H1 (cell line): ENCODE measurements at regions not wholly inside any gene's neighbourhood (a gene's known extent, or its start where the extent isn't known, plus 50 kb on each side); places are given as distances from the start of the nearest gene placed in this dataset.

ENCODE experiments used
- CTCF ChIP-seq, 3 experiments: IDR thresholded peaks; 1 replicate in 2 of 3; 2 replicates in 1 of 3; pipeline versions ENCODE4 v1.5.1 to v1.6.1; 2011; ENCODE audit warnings: low read length in 3 of 3, mild to moderate bottlenecking in 3 of 3, inconsistent platforms in 2 of 3, low read depth in 1 of 3, moderate library complexity in 1 of 3; ENCODE audit not compliant: insufficient read depth in 1 of 3; ENCODE audit errors: control extremely low read depth in 1 of 3
- JUN ChIP-seq: IDR thresholded peaks from 2 replicates; pipeline ENCODE4 v1.6.1; 2011; ENCODE audit warnings: low read depth, mild to moderate bottlenecking, improper control_type of control experiment, low read length
- KDM1A ChIP-seq: fragments of 200-600, 300-600 bp; sonication (generic); IDR thresholded peaks from 2 replicates; pipeline ENCODE4 v1.7.1; 2016; ENCODE audit warnings: mild to moderate bottlenecking, low read length, borderline replicate concordance
- MAX ChIP-seq: IDR thresholded peaks from 2 replicates; pipeline ENCODE4 v1.6.1; 2012; ENCODE audit warnings: inconsistent platforms
- POLR2AphosphoS5 ChIP-seq: IDR thresholded peaks from 2 replicates; pipeline ENCODE4 v1.6.1; 2011; ENCODE audit warnings: low read depth, low read length

DNA sequence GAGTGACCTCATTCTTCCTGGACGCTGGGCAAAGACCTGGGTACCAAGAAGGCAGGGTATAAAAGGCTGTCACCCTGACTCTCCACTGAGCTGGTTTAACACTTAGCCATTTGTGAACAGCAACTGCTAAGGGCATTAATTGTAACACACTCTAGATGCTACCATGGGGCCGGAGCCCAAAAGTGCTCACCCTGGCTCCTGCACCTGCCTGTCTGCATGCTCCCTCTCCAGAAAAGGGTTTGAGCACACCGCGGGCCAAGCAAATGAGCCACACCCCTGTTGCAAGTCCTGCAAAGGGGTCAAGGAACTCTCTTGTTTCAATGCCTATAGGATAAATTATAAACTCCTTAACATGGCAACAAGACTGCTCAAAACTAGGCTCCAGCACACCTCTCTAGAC is 114.8 kb downstream of the TEX36 start:
- TF ChIP-seq CTCF (IDR thresholded peaks at IDR 0.05; ENCODE audit: control extremely low read depth in 1 of 3, insufficient read depth in 1 of 3, low read depth in 1 of 3, low read length in 3 of 3) (no peak), JUN (no peak), POLR2AphosphoS5 (no peak), KDM1A (no peak), MAX (no peak)
